Esophagus muscularis mucosa (tissue), 3 donors: ENCODE measurements at regions not wholly inside any gene's neighbourhood (a gene's known extent, or its start where the extent isn't known, plus 50 kb on each side); places are given as distances from the start of the nearest gene placed in this dataset.

Experiments
- CTCF ChIP-seq, 3 experiments: fragments of 200-600 bp in 2 of 3; fragments of 450-650 bp in 1 of 3; sonication (generic) in 2 of 3; IDR thresholded peaks; one replicate each; pipeline ENCODE4 v1.5.1; 2017 to 2019; ENCODE audit warnings: antibody characterized with exemption in 3 of 3, mild to moderate bottlenecking in 2 of 3, moderate library complexity in 1 of 3
- POLR2A ChIP-seq: fragments of 450-650 bp; IDR thresholded peaks from one replicate; pipeline ENCODE4 v1.6.1; 2017; ENCODE audit warnings: antibody characterized with exemption, moderate library complexity, mild to moderate bottlenecking, low read depth

- TF ChIP-seq POLR2A: no peak
- TF ChIP-seq CTCF (IDR thresholded peaks at IDR 0.05): no peak
Measured at GRCh38 chr2:76247006-76247405, 536.3 kb upstream of the GCFC2 start.
